ENCODE measurements at regions not wholly inside any gene's neighbourhood (a gene's known extent, or its start where the extent isn't known, plus 50 kb on each side); places are given as distances from the start of the nearest gene placed in this dataset.

GRCh38 chr7:121485467-121486243 lies 89.5 kb upstream of the FAM3C start:
- H3K79me2 ChIP-seq (ENCODE audit: insufficient read depth, low read length), result no peaks in the 10 kb centered on the region
- BruUV-seq (replicated peaks), result no TSS peak
- H3K9me2 ChIP-seq (ENCODE audit: insufficient read depth), result no peaks in the 10 kb centered on the region
- H3K4me2 ChIP-seq (ENCODE audit: low read length), result no peak overlapping the region
- DNase-seq (ENCODE audit: low read depth, low spot score) (no peak), ATAC-seq (no peak)
- no peak overlapping the region for H2AFZ ChIP-seq (ENCODE audit: low read depth, low read length, poor library complexity, severe bottlenecking)
- no peak overlapping the region for H3K9ac ChIP-seq (ENCODE audit: low read length)
- H4K20me1 ChIP-seq (ENCODE audit: insufficient read depth), result no peaks in the 10 kb centered on the region
- intact Hi-C loops (cut with micrococcal nuclease), result no loop called here
- H3K36me3 ChIP-seq (ENCODE audit: control insufficient read depth in 1 of 2, insufficient read depth in 2 of 2, low read length in 2 of 2), result no peaks in the 10 kb centered on the region
- POLR2A ChIA-PET, result no interaction called here
- no peak overlapping the region for H3K27ac ChIP-seq (ENCODE audit: low read depth, low read length)
- H3K9me3 ChIP-seq (ENCODE audit: control insufficient read depth in 1 of 2, insufficient read depth in 1 of 2, low read depth in 1 of 2, low read length in 2 of 2), result no peaks in the 10 kb centered on the region
- RAD21 ChIA-PET (ENCODE audit: low non-redundant PET in 1 of 2, low total read pairs in 2 of 2, uncharacterized antibody in 2 of 2, unreplicated experiment in 2 of 2), result no interaction called here
- H3K27me3 ChIP-seq (ENCODE audit: insufficient read depth, low read length), result no peaks in the 10 kb centered on the region
- H3K4me1 ChIP-seq (ENCODE audit: control insufficient read depth in 1 of 2, insufficient read depth in 2 of 2, low read length in 2 of 2), result peaks cover 0 to 6% of the 10 kb centered on the region in 2 experiments; a peak in 1 of 4 replicates
- TF ChIP-seq ZNF274 (IDR thresholded peaks at IDR 0.05; ENCODE audit: low read depth, low read length) (no peak), FOSL1 (IDR thresholded peaks at IDR 0.05; ENCODE audit: low read depth) (no peak), ELF1 (IDR thresholded peaks at IDR 0.05; ENCODE audit: borderline replicate concordance, low read depth) (no peak), SRF (IDR thresholded peaks at IDR 0.05; ENCODE audit: low read depth) (no peak), CEBPB (IDR thresholded peaks at IDR 0.05; ENCODE audit: low read depth) (no peak), YY1 (IDR thresholded peaks at IDR 0.05; ENCODE audit: extremely low read depth, insufficient replicate concordance, low read depth, low read length) (no peak), ZBTB33 (IDR thresholded peaks at IDR 0.05; ENCODE audit: extremely low read depth, insufficient replicate concordance, low read length) (no peak)
- CTCF ChIA-PET, result no interaction called here
- H3K4me3 ChIP-seq (replicated peaks in 1 of 2; ENCODE audit: low read depth in 1 of 2, low read length in 2 of 2), result no peak overlapping the region
